ENCODE measurements at regions not wholly inside any gene's neighbourhood (a gene's known extent, or its start where the extent isn't known, plus 50 kb on each side); places are given as distances from the start of the nearest gene placed in this dataset.
"Not testable (repeated sequence)": the region's sequence is repeated elsewhere in the genome, so short reads cannot be mapped to it uniquely, and the experiment has no call there.

- Histone ChIP-seq H3K36me3 (ENCODE audit: control insufficient read depth, insufficient read depth, low read length) (no peaks in the 10 kb centered on the region), H3K4me3 (ENCODE audit: extremely low read depth, insufficient read depth, low read length, poor library complexity, severe bottlenecking) (no peak overlapping the region), H3K9me3 (ENCODE audit: control insufficient read depth, low read length) (no peaks in the 10 kb centered on the region), H3K4me1 (ENCODE audit: control insufficient read depth, insufficient read depth, low read length, poor library complexity, severe bottlenecking) (peaks cover 11% of the 10 kb centered on the region), H3K27ac (ENCODE audit: low read depth, low read length, severe bottlenecking) (no peak overlapping the region)
- 77 to 85% methylated on average over 3 to 5 of the region's 13 CpGs for WGBS, 2 experiments (ENCODE audit: insufficient coverage in 2 of 2)
These were observed 407.0 kb downstream of the BCOR start for GRCh38 chrX:39690541-39691415.

- Histone ChIP-seq H3K27ac (ENCODE audit: low read depth, low read length, severe bottlenecking) (no peak overlapping the region), H3K9me3 (ENCODE audit: control insufficient read depth, low read length) (no peaks in the 10 kb centered on the region), H3K36me3 (ENCODE audit: control insufficient read depth, insufficient read depth, low read length) (no peaks in the 10 kb centered on the region), H3K4me3 (ENCODE audit: extremely low read depth, insufficient read depth, low read length, poor library complexity, severe bottlenecking) (no peak overlapping the region), H3K4me1 (ENCODE audit: control insufficient read depth, insufficient read depth, low read length, poor library complexity, severe bottlenecking) (peaks cover 11% of the 10 kb centered on the region)
- 100% methylated on average over 2 of the region's 3 CpGs for WGBS, 2 experiments (ENCODE audit: insufficient coverage in 2 of 2)
These were observed 406.0 kb downstream of the BCOR start for GRCh38 chrX:39691724-39692123.

GRCh38 chrX:39692796-39693195, 405.0 kb downstream of the BCOR start:
- no peak overlapping the region for H3K27ac ChIP-seq (ENCODE audit: low read depth, low read length, severe bottlenecking)
- no peaks in the 10 kb centered on the region for H3K9me3 ChIP-seq (ENCODE audit: control insufficient read depth, low read length)
- WGBS, 2 experiments (ENCODE audit: insufficient coverage in 2 of 2) = 23% methylated on average over 2 of the region's 4 CpGs; no CpG with 5 or more reads in 1 of the 2 experiments
- no peak overlapping the region for H3K4me3 ChIP-seq (ENCODE audit: extremely low read depth, insufficient read depth, low read length, poor library complexity, severe bottlenecking)
- H3K4me1 ChIP-seq (ENCODE audit: control insufficient read depth, insufficient read depth, low read length, poor library complexity, severe bottlenecking) = peaks cover 11% of the 10 kb centered on the region
- H3K36me3 ChIP-seq (ENCODE audit: control insufficient read depth, insufficient read depth, low read length) = no peaks in the 10 kb centered on the region

GRCh38 chrX:39693298-39693697, 404.5 kb downstream of the BCOR start:
- Histone ChIP-seq H3K27ac (ENCODE audit: low read depth, low read length, severe bottlenecking) (no peak overlapping the region), H3K4me3 (ENCODE audit: extremely low read depth, insufficient read depth, low read length, poor library complexity, severe bottlenecking) (no peak overlapping the region), H3K36me3 (ENCODE audit: control insufficient read depth, insufficient read depth, low read length) (no peaks in the 10 kb centered on the region), H3K4me1 (ENCODE audit: control insufficient read depth, insufficient read depth, low read length, poor library complexity, severe bottlenecking) (peaks cover 8% of the 10 kb centered on the region), H3K9me3 (ENCODE audit: control insufficient read depth, low read length) (no peaks in the 10 kb centered on the region)
- WGBS, 2 experiments (ENCODE audit: insufficient coverage in 2 of 2) = 4% methylated on average over 4 of the region's 7 CpGs; no CpG with 5 or more reads in 1 of the 2 experiments

- H3K36me3 ChIP-seq (ENCODE audit: control insufficient read depth, insufficient read depth, low read length); H3K4me1 ChIP-seq (ENCODE audit: control insufficient read depth, insufficient read depth, low read length, poor library complexity, severe bottlenecking); H3K4me3 ChIP-seq (ENCODE audit: extremely low read depth, insufficient read depth, low read length, poor library complexity, severe bottlenecking); H3K9me3 ChIP-seq (ENCODE audit: control insufficient read depth, low read length); H3K27ac ChIP-seq (ENCODE audit: low read depth, low read length, severe bottlenecking): not testable (repeated sequence)
- WGBS, 2 experiments (ENCODE audit: insufficient coverage in 2 of 2) = no CpG with 5 or more reads among the region's 5 CpGs
These were observed 395.1 kb downstream of the BCOR start for GRCh38 chrX:39702636-39703035.

GRCh38 chrX:39703307-39703706, 394.5 kb downstream of the BCOR start:
- no peaks in the 10 kb centered on the region for H3K9me3 ChIP-seq (ENCODE audit: control insufficient read depth, low read length)
- no peaks in the 10 kb centered on the region for H3K4me1 ChIP-seq (ENCODE audit: control insufficient read depth, insufficient read depth, low read length, poor library complexity, severe bottlenecking)
- WGBS, 2 experiments (ENCODE audit: insufficient coverage in 2 of 2) = no CpG with 5 or more reads among the region's 3 CpGs
- no peak overlapping the region for H3K4me3 ChIP-seq (ENCODE audit: extremely low read depth, insufficient read depth, low read length, poor library complexity, severe bottlenecking)
- no peaks in the 10 kb centered on the region for H3K36me3 ChIP-seq (ENCODE audit: control insufficient read depth, insufficient read depth, low read length)
- H3K27ac ChIP-seq (ENCODE audit: low read depth, low read length, severe bottlenecking) = no peak overlapping the region

GRCh38 chrX:39704590-39704989, 393.2 kb downstream of the BCOR start:
- no peaks in the 10 kb centered on the region for H3K4me1 ChIP-seq (ENCODE audit: control insufficient read depth, insufficient read depth, low read length, poor library complexity, severe bottlenecking)
- no peaks in the 10 kb centered on the region for H3K9me3 ChIP-seq (ENCODE audit: control insufficient read depth, low read length)
- no peak overlapping the region for H3K27ac ChIP-seq (ENCODE audit: low read depth, low read length, severe bottlenecking)
- H3K4me3 ChIP-seq (ENCODE audit: extremely low read depth, insufficient read depth, low read length, poor library complexity, severe bottlenecking) = no peak overlapping the region
- 96 to 100% methylated on average over 2 to 3 of the region's 5 CpGs for WGBS, 2 experiments (ENCODE audit: insufficient coverage in 2 of 2)
- no peaks in the 10 kb centered on the region for H3K36me3 ChIP-seq (ENCODE audit: control insufficient read depth, insufficient read depth, low read length)

- Histone ChIP-seq H3K4me1 (ENCODE audit: control insufficient read depth, insufficient read depth, low read length, poor library complexity, severe bottlenecking) (no peaks in the 10 kb centered on the region), H3K4me3 (ENCODE audit: extremely low read depth, insufficient read depth, low read length, poor library complexity, severe bottlenecking) (no peak overlapping the region), H3K36me3 (ENCODE audit: control insufficient read depth, insufficient read depth, low read length) (no peaks in the 10 kb centered on the region), H3K27ac (ENCODE audit: low read depth, low read length, severe bottlenecking) (no peak overlapping the region), H3K9me3 (ENCODE audit: control insufficient read depth, low read length) (no peaks in the 10 kb centered on the region)
- no CpG with 5 or more reads among the region's 2 CpGs for WGBS, 2 experiments (ENCODE audit: insufficient coverage in 2 of 2)
These were observed 392.5 kb downstream of the BCOR start for GRCh38 chrX:39705290-39705689.

GRCh38 chrX:39709364-39709763, 388.4 kb downstream of the BCOR start:
- H3K4me3 ChIP-seq (ENCODE audit: extremely low read depth, insufficient read depth, low read length, poor library complexity, severe bottlenecking) = no peak overlapping the region
- no peak overlapping the region for H3K27ac ChIP-seq (ENCODE audit: low read depth, low read length, severe bottlenecking)
- WGBS, 2 experiments (ENCODE audit: insufficient coverage in 2 of 2) = no CpG with 5 or more reads among the region's 1 CpG
- no peaks in the 10 kb centered on the region for H3K36me3 ChIP-seq (ENCODE audit: control insufficient read depth, insufficient read depth, low read length)
- H3K9me3 ChIP-seq (ENCODE audit: control insufficient read depth, low read length) = no peaks in the 10 kb centered on the region
- no peaks in the 10 kb centered on the region for H3K4me1 ChIP-seq (ENCODE audit: control insufficient read depth, insufficient read depth, low read length, poor library complexity, severe bottlenecking)

- Histone ChIP-seq H3K4me1 (ENCODE audit: control insufficient read depth, insufficient read depth, low read length, poor library complexity, severe bottlenecking) (no peaks in the 10 kb centered on the region), H3K27ac (ENCODE audit: low read depth, low read length, severe bottlenecking) (no peak overlapping the region), H3K4me3 (ENCODE audit: extremely low read depth, insufficient read depth, low read length, poor library complexity, severe bottlenecking) (no peak overlapping the region), H3K9me3 (ENCODE audit: control insufficient read depth, low read length) (no peaks in the 10 kb centered on the region), H3K36me3 (ENCODE audit: control insufficient read depth, insufficient read depth, low read length) (no peaks in the 10 kb centered on the region)
- no CpG with 5 or more reads among the region's 2 CpGs for WGBS, 2 experiments (ENCODE audit: insufficient coverage in 2 of 2)
These were observed 387.9 kb downstream of the BCOR start for GRCh38 chrX:39709812-39710211.

GRCh38 chrX:39710776-39711175, 387.0 kb downstream of the BCOR start:
- no peaks in the 10 kb centered on the region for H3K4me1 ChIP-seq (ENCODE audit: control insufficient read depth, insufficient read depth, low read length, poor library complexity, severe bottlenecking)
- H3K4me3 ChIP-seq (ENCODE audit: extremely low read depth, insufficient read depth, low read length, poor library complexity, severe bottlenecking) = no peak overlapping the region
- no peaks in the 10 kb centered on the region for H3K36me3 ChIP-seq (ENCODE audit: control insufficient read depth, insufficient read depth, low read length)
- H3K27ac ChIP-seq (ENCODE audit: low read depth, low read length, severe bottlenecking) = no peak overlapping the region
- no CpG with 5 or more reads among the region's 1 CpG for WGBS, 2 experiments (ENCODE audit: insufficient coverage in 2 of 2)
- no peaks in the 10 kb centered on the region for H3K9me3 ChIP-seq (ENCODE audit: control insufficient read depth, low read length)

Measured in mesodermal cell (in vitro differentiated cells).